ENCODE measurements at regions not wholly inside any gene's neighbourhood (a gene's known extent, or its start where the extent isn't known, plus 50 kb on each side); places are given as distances from the start of the nearest gene placed in this dataset.

DNA sequence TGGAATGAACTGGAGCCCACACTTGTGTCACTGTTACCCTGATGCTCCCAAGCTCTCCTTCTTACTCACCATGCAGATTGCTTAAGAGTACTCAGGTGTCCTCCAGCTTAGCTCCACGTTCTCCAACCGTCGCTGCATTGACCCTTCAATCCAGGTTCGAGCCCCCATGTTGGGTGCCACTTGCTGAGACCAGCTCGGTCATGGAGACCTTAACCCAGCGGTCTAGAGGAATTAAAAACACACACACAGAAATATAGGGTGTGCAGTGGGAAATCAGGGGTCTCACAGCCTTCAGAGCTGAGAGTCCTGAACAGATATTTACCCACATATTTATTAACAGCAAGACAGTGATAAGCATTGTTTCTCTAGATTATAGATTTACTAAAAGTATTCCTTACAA, 229.1 kb upstream of the APCDD1 start:
- DNase-seq (ENCODE audit: low read depth) = no peak

- no peak for DNase-seq (ENCODE audit: low read depth)
These were observed 227.5 kb upstream of the APCDD1 start for GRCh38 chr18:10226971-10227370.

- DNase-seq (ENCODE audit: low read depth) = no peak
These were observed 226.1 kb upstream of the APCDD1 start for GRCh38 chr18:10228326-10228725.

- DNase-seq (ENCODE audit: low read depth) = no peak
These were observed 225.0 kb upstream of the APCDD1 start for GRCh38 chr18:10229458-10229857.

DNA sequence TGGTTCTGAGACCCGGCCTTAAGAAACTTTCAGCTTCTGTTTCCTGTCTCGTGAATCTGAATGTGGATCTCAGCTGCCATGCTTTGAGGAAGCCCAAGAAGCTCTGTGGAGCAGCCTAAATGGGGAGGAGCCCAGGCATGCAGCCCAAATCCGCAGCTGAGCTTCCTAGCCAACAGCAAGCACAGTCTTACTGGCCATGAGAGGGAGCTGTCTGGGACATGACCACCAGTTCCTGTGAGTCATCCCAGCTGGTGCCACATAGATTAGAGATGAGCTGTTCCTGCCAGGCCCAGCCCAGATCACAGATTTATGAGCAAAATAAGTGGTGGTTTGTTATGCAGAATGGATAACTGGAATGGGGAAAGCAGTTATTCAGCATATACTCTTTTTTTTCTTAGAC, 224.4 kb upstream of the APCDD1 start:
- no peak for DNase-seq (ENCODE audit: low read depth)

GRCh38 chr18:10231220-10231619, 223.2 kb upstream of the APCDD1 start:
- DNase-seq (ENCODE audit: low read depth) = no peak

DNA sequence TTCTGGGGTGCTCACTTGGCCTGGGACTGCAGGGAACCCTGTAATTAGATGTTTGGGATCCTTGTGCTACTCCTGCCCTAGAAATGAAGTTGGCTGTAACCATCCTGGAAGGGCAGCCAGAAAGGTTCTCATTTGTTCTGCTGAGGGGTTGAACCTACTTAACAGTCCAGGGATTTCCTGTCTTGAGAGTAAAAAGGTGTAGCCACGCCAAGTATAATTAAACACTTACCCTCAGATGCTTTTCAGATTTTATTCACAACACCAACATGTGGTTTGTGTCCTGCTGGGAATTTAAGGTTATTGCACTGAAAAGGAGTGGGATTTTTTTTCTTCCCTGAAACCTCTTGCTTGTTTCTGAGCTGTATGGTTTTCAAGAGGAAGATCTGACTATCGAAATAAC, 222.4 kb upstream of the APCDD1 start:
- DNase-seq (ENCODE audit: low read depth) = no peak

GRCh38 chr18:10233082-10233875, 221.2 kb upstream of the APCDD1 start:
- DNase-seq (ENCODE audit: low read depth) = no peak

DNA sequence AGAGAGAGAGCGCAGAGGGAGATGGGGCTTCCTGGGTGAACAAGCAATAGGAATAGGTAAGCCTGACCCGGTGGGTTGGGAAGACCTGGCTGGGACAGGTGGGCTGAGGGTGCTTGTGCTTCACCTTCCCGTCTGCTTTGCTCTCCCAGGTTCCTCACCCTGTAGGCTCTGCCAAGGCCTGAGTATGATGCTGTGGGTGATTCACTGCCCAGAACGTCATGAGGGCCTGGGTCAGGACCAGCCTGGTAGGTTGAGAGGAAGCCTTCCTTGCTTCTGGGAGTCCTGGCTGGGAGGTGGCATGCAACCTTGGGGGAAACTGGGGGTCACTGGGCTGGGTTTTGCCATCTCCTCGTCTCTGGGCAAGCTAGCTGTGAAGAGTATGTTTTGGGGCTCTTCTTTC, 220.2 kb upstream of the APCDD1 start:
- no peak for DNase-seq (ENCODE audit: low read depth)

DNA sequence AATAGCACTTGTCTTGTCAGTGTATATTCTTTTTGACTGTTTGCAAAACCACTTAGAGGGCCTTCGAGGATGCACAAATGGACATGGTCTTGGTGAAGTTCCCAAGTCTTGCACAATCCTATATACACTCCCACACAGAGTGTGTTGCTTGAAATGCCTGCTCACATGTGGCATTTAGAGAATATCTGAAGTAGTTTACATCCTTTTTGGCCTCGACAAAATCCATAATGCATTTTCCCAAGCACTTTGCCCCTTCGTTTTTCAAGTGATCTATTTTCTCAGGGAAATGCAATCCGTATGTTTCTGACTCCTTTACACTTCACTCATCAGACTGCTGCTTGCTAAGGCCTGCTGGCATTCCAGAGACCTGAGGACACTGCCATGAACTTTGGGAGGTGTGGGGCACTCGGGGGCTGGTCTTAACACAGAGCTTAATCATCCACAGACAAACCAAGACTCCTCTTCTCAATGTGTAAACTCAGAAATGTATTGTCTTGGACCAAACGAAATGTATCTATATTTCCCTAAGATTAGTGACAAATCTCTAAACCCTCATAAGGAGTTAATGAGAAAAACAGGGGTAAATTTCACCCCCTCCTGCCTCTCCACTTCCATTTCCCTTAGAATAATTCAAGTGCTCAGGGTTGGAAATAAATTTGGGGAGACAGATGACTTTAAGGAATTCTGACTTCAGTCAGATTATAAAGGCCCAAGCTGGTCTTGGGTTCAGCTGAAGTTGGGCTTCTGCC, 219.3 kb upstream of the APCDD1 start:
- DNase-seq (ENCODE audit: low read depth) = no peak

- DNase-seq (ENCODE audit: low read depth) = no peak
These were observed 218.8 kb upstream of the APCDD1 start for GRCh38 chr18:10235661-10235952.

- no peak for DNase-seq (ENCODE audit: low read depth)
These were observed 215.3 kb upstream of the APCDD1 start for GRCh38 chr18:10239103-10239502.

DNA sequence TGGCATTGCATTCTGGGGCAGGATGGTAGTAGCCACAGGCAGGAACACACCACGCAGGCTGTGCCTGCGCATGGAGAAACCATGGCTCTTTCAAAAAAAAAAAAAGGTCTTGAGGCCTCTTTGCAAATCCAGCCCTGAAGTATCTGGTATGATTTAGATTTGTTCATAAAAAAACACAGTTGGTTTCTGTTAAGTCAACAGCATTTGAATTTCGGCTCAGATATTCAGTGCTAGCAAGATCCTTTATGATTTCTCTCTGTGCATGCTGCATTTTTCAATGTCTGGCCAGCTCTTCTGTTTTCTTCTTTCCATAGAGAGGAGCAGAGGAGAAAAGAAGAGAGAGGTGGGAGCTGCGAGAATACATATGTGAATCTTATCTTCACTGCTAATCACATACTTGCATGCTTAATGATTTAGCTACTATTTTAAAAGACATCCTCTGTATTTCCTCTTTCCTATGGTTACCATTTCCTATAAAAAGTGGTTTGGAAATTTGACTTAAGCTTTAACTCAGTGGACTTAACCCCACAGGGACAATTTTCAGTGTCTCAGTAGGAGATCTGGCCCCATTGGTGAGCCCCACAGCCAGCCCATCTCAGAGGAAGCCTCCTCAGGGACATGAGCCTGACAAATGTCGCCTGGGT, 214.3 kb upstream of the APCDD1 start:
- no peak for DNase-seq (ENCODE audit: low read depth)

DNA sequence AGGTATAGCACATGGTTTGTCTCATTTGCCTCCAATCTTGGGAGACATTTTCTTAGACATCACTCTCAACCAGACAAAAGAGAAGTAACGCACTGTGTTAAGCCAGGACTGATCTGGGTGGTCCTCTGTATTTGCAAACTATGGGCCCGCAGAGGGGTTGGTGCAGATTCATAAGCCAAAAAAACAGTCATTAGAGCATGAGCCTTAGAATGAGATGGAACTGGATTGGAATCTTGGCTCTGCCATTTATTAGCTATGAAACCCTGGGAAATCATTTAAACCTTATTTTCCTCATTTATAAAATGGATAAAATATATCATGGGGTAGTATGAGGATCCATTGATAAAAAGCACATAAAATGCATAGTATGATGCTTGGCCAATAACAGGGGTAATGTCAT, 213.5 kb upstream of the APCDD1 start:
- no peak for DNase-seq (ENCODE audit: low read depth)

GRCh38 chr18:10241579-10241978, 212.9 kb upstream of the APCDD1 start:
- no peak for DNase-seq (ENCODE audit: low read depth)

- no peak for DNase-seq (ENCODE audit: low read depth)
These were observed 211.3 kb upstream of the APCDD1 start for GRCh38 chr18:10242936-10243680.

DNA sequence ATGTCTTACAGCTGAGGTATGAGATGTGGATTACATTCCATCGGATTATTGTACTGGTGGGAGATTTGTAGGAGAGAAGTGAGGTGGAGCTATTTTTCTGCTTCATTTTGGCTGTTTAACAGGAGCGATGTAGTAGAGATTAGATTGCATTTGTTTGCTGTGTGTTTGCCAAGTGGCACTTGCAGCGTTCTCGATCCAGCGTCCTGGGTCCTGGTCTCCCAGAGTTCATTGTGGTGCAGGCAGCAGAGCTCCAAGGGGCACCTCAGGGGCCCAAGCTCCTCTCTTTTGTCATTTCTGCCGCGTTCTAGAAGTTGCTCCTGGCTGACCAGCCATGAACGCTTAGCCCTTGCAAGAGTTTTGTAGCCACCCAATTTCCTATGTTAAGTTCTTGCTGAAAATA, 210.1 kb upstream of the APCDD1 start:
- DNase-seq (ENCODE audit: low read depth) = no peak

DNA sequence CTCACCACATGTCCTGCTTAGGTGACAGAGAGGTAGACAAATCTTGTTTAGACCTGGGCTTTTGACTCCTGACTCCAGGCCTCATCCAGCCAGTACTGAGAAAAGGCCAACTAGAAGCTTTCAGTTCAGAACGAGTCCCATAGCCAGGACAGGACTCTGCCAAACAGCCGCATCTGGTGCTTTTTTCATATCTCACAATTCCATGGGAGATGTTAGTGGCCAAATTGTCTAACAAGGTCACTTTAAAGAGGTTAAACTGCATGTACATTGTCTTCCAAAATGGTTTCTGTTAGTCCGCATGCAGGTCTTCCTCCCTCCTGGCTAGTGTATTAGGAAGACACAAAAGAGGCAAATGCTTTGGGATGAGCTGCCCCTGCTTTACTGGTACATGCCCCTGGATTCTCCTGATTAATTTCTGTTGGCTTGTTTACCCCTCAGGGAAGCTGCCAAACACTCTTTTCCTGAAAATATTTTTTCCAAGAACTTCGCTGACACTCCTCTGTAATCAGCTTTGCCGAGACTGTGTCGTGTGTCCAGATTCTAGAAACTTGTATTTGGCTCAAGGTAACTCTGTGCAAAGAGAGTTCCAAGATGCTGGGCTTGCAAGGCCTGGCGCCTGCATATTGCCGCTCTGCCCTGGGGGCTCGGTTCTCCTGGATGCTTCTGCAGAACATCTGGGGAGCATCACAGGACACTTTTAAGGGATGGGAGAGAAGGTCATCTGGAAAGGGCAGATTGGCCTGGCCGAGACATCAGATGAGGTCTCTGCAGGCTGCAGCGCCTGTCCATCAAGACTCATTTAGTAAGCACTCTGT, 209.2 kb upstream of the APCDD1 start:
- DNase-seq (ENCODE audit: low read depth) = no peak

GRCh38 chr18:10245846-10246175, 208.6 kb upstream of the APCDD1 start:
- DNase-seq (ENCODE audit: low read depth) = no peak

- DNase-seq (ENCODE audit: low read depth) = no peak
These were observed 207.3 kb upstream of the APCDD1 start for GRCh38 chr18:10247021-10247741.

- DNase-seq (ENCODE audit: low read depth) = no peak
These were observed 206.7 kb upstream of the APCDD1 start for GRCh38 chr18:10247742-10248082.
